Activated naive CD8-positive, alpha-beta T cell (primary cell): ENCODE measurements at regions not wholly inside any gene's neighbourhood (a gene's known extent, or its start where the extent isn't known, plus 50 kb on each side); places are given as distances from the start of the nearest gene placed in this dataset.

ENCODE experiments used
- H3K27ac Mint-ChIP-seq: one replicate; pipeline ENCODE4 v1.8.0; 2021; ENCODE audit warnings: mixed read lengths
- H3K27me3 Mint-ChIP-seq: one replicate; pipeline ENCODE4 v1.8.0; 2021; ENCODE audit warnings: mixed read lengths
- H3K36me3 Mint-ChIP-seq: one replicate; pipeline ENCODE4 v1.8.0; 2021; ENCODE audit warnings: mixed read lengths
- H3K4me1 Mint-ChIP-seq: one replicate; pipeline ENCODE4 v1.8.0; 2021; ENCODE audit warnings: low read depth, mixed read lengths
- H3K4me3 Mint-ChIP-seq: one replicate; pipeline ENCODE4 v1.8.0; 2021; ENCODE audit warnings: mild to moderate bottlenecking, mixed read lengths
- H3K9me3 Mint-ChIP-seq: one replicate; pipeline ENCODE4 v1.8.0; 2021; ENCODE audit warnings: low read depth, mixed read lengths

GRCh38 chr12:31790759-31791158, 61.9 kb upstream of the AMN1 start:
- Mint-ChIP-seq H3K9me3 (no peaks in the 10 kb centered on the region), H3K4me3 (peak overlapping the region; percentile 7), H3K27ac (peak overlapping the region; percentile 12), H3K27me3 (no peaks in the 10 kb centered on the region), H3K36me3 (peaks cover 2% of the 10 kb centered on the region), H3K4me1 (peaks cover 34% of the 10 kb centered on the region)

GRCh38 chr12:31785318-31785717, 56.5 kb upstream of the AMN1 start:
- no peak overlapping the region for H3K4me3 Mint-ChIP-seq
- H3K27ac Mint-ChIP-seq, result no peak overlapping the region
- H3K4me1 Mint-ChIP-seq, result peaks cover 23% of the 10 kb centered on the region
- peaks cover 11% of the 10 kb centered on the region for H3K9me3 Mint-ChIP-seq
- peaks cover 3% of the 10 kb centered on the region for H3K36me3 Mint-ChIP-seq
- no peaks in the 10 kb centered on the region for H3K27me3 Mint-ChIP-seq

GRCh38 chr12:31783996-31784645, 55.3 kb upstream of the AMN1 start:
- Mint-ChIP-seq H3K4me1 (peaks cover 16% of the 10 kb centered on the region), H3K36me3 (peaks cover 3% of the 10 kb centered on the region), H3K27me3 (no peaks in the 10 kb centered on the region), H3K9me3 (peaks cover 11% of the 10 kb centered on the region), H3K4me3 (no peak overlapping the region), H3K27ac (no peak overlapping the region)

GRCh38 chr12:31783556-31783955, 54.7 kb upstream of the AMN1 start:
- Mint-ChIP-seq H3K9me3 (peaks cover 11% of the 10 kb centered on the region), H3K4me1 (peaks cover 15% of the 10 kb centered on the region), H3K36me3 (peaks cover 5% of the 10 kb centered on the region), H3K4me3 (no peak overlapping the region), H3K27me3 (no peaks in the 10 kb centered on the region), H3K27ac (no peak overlapping the region)

GRCh38 chr12:31781894-31782540, 53.2 kb upstream of the AMN1 start:
- H3K4me3 Mint-ChIP-seq, result no peak overlapping the region
- peaks cover 15% of the 10 kb centered on the region for H3K4me1 Mint-ChIP-seq
- H3K27ac Mint-ChIP-seq, result no peak overlapping the region
- H3K36me3 Mint-ChIP-seq, result peaks cover 5% of the 10 kb centered on the region
- H3K27me3 Mint-ChIP-seq, result no peaks in the 10 kb centered on the region
- H3K9me3 Mint-ChIP-seq, result peaks cover 11% of the 10 kb centered on the region

- H3K36me3 Mint-ChIP-seq, result peaks cover 2% of the 10 kb centered on the region
- no peak overlapping the region for H3K4me3 Mint-ChIP-seq
- H3K27me3 Mint-ChIP-seq, result no peaks in the 10 kb centered on the region
- peaks cover 11% of the 10 kb centered on the region for H3K9me3 Mint-ChIP-seq
- H3K27ac Mint-ChIP-seq, result no peak overlapping the region
- H3K4me1 Mint-ChIP-seq, result peaks cover 9% of the 10 kb centered on the region
These were observed 51.3 kb upstream of the AMN1 start for GRCh38 chr12:31780096-31780495.

GRCh38 chr12:31778687-31779086, 49.9 kb upstream of the AMN1 start:
- Mint-ChIP-seq H3K9me3 (peaks cover 2% of the 10 kb centered on the region), H3K27ac (no peak overlapping the region), H3K4me1 (peaks cover 13% of the 10 kb centered on the region), H3K36me3 (peaks cover 2% of the 10 kb centered on the region), H3K4me3 (no peak overlapping the region), H3K27me3 (no peaks in the 10 kb centered on the region)
